ENCODE measurements at regions not wholly inside any gene's neighbourhood (a gene's known extent, or its start where the extent isn't known, plus 50 kb on each side); places are given as distances from the start of the nearest gene placed in this dataset.
"Not testable (repeated sequence)": the region's sequence is repeated elsewhere in the genome, so short reads cannot be mapped to it uniquely, and the experiment has no call there.

GRCh38 chr6:164344801-164345291, 930.3 kb downstream of the QKI start:
- Histone ChIP-seq H3K4me2 (ENCODE audit: unreplicated experiment) (no peak overlapping the region), H2AFZ (no peak overlapping the region), H3F3A (ENCODE audit: insufficient read depth) (no peaks in the 10 kb centered on the region), H4K20me1 (ENCODE audit: insufficient read depth) (no peaks in the 10 kb centered on the region), H3K4me1 (ENCODE audit: insufficient read depth) (no peaks in the 10 kb centered on the region), H3K9ac (no peak overlapping the region), H3K4me3 (no peak overlapping the region), H3K27ac (no peak overlapping the region), H3K27me3 (replicated peaks; ENCODE audit: insufficient read depth) (no peaks in the 10 kb centered on the region), H3K79me2 (ENCODE audit: insufficient read depth) (no peaks in the 10 kb centered on the region), H3K36me3 (ENCODE audit: low read depth) (no peaks in the 10 kb centered on the region), H3K9me2 (ENCODE audit: insufficient read depth) (no peaks in the 10 kb centered on the region), H3K9me3 (ENCODE audit: low read depth) (no peaks in the 10 kb centered on the region)
- TF ChIP-seq EZH2 (IDR thresholded peaks at IDR 0.05; ENCODE audit: insufficient read depth, poor library complexity, severe bottlenecking) (no peak), EZH2phosphoT487 (IDR thresholded peaks at IDR 0.05; ENCODE audit: insufficient read depth, low read depth) (no peak)
- in situ Hi-C loops (cut with MboI): no loop called here
- peak; percentile 3 for DNase-seq
- 18 to 24% methylated on average over 7 of the region's 7 CpGs for WGBS, 2 experiments (ENCODE audit: low coverage in 1 of 2, low lambda C conversion rate in 2 of 2, missing lambda C conversion rate in 2 of 2)

DNA sequence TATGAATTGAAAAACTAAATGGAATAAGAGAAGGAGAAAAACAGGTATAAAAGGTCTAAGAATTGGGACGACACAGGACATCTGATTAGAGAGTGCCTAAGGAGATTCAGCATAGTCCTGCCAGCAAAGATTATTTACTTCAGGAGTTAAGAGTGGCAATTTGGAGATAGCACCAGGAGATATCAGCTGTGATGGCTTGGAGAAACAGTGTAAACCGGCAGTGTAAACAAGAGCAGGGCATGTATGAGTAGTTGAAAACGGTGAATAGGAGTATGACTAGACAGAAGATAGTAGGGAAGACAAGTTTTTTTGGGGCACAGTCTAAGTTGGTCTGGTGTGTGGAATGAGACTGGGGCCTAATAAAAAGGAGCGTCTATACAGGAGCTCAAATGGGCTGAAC, 924.9 kb downstream of the QKI start:
- H3K79me2 ChIP-seq (ENCODE audit: insufficient read depth); H3K27me3 ChIP-seq (replicated peaks; ENCODE audit: insufficient read depth); H3K9ac ChIP-seq; H3F3A ChIP-seq (ENCODE audit: insufficient read depth); H4K20me1 ChIP-seq (ENCODE audit: insufficient read depth); H2AFZ ChIP-seq; H3K4me1 ChIP-seq (ENCODE audit: insufficient read depth); DNase-seq; in situ Hi-C loops (cut with MboI); H3K9me3 ChIP-seq (ENCODE audit: low read depth); H3K36me3 ChIP-seq (ENCODE audit: low read depth); H3K27ac ChIP-seq; H3K4me2 ChIP-seq (ENCODE audit: unreplicated experiment); H3K9me2 ChIP-seq (ENCODE audit: insufficient read depth); H3K4me3 ChIP-seq: not testable (repeated sequence)
- 52 to 55% methylated on average over 4 of the region's 4 CpGs for WGBS, 2 experiments (ENCODE audit: low coverage in 1 of 2, low lambda C conversion rate in 2 of 2, missing lambda C conversion rate in 2 of 2)

DNA sequence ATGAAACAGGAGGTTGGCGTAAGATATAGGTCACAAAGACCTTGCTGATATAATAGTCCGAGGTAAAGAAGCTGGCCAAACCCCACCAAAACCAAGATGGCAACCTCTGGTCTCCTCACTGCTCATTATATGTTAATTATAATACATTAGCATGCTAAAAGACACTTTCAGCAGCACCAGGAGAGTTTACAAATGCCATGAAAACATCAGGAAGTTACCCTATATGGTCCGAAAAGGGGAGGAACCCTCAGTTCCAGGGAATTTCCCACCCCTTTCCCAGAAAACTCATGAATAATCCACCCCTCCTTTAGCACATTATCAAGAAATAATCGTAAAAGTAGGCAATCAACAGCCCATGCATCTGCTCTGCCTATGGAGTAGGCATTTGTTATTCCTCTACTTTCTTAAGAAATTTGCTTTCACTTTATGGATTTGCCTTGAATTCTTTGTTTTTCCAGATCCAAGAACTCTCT, 923.4 kb downstream of the QKI start:
- H3K27me3 ChIP-seq (replicated peaks; ENCODE audit: insufficient read depth): no peaks in the 10 kb centered on the region
- no peaks in the 10 kb centered on the region for H3F3A ChIP-seq (ENCODE audit: insufficient read depth)
- H3K9me3 ChIP-seq (ENCODE audit: low read depth): no peaks in the 10 kb centered on the region
- no peak for DNase-seq
- in situ Hi-C loops (cut with MboI): no loop called here
- H4K20me1 ChIP-seq (ENCODE audit: insufficient read depth): no peaks in the 10 kb centered on the region
- no peaks in the 10 kb centered on the region for H3K9me2 ChIP-seq (ENCODE audit: insufficient read depth)
- no peak overlapping the region for H3K4me2 ChIP-seq (ENCODE audit: unreplicated experiment)
- 41 to 44% methylated on average over 4 of the region's 4 CpGs for WGBS, 2 experiments (ENCODE audit: low coverage in 1 of 2, low lambda C conversion rate in 2 of 2, missing lambda C conversion rate in 2 of 2)
- no peaks in the 10 kb centered on the region for H3K79me2 ChIP-seq (ENCODE audit: insufficient read depth)
- H3K4me1 ChIP-seq (ENCODE audit: insufficient read depth): no peaks in the 10 kb centered on the region
- H2AFZ ChIP-seq: no peak overlapping the region
- H3K4me3 ChIP-seq: no peak overlapping the region
- H3K9ac ChIP-seq: no peak overlapping the region
- TF ChIP-seq EZH2 (IDR thresholded peaks at IDR 0.05; ENCODE audit: insufficient read depth, poor library complexity, severe bottlenecking) (no peak), EZH2phosphoT487 (IDR thresholded peaks at IDR 0.05; ENCODE audit: insufficient read depth, low read depth) (no peak)
- H3K27ac ChIP-seq: no peak overlapping the region
- no peaks in the 10 kb centered on the region for H3K36me3 ChIP-seq (ENCODE audit: low read depth)

DNA sequence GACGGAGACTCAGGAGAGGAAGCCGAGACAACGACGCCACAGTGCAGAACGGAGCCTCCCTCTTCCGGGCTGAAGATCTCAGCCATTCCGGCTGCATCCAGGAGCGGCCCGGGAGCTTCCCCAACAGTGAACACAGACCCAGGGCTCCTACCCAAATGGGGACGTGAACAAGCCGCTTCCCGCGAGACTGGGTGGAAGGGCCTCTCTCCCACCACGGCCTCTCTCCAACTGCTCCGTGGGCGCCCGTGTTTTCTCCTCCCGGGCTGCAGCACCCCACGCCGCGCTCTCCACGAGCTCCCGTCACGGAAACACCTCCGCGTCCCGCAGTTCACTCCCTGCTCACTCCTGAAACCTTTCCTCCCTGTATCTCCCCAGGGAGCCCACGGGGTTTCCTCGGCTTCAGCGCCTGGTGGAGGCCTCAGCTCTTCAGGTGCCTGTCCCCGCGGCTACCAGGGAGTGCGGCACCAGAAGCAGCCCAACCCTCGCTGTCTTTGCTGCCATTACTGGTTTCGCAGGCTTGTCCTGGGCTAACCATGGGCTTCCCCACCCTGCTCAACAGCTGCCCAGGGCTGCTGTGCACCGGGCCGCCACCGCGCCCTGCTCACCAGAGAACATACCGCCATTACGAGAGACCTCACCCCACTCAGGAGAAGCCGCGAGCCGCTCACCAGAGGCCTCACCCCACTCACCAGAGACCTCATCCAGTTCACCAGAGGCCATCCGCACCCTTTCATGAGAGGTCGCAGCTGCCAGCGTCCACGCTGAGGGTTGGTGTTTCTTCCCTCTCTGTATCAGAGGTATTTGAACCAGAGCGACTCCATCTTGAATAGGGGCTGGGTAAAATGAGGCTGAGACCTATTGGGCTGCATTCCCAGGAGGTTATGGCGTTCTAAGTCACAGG, 922.8 kb downstream of the QKI start:
- no peaks in the 10 kb centered on the region for H3K9me3 ChIP-seq (ENCODE audit: low read depth)
- H3K4me2 ChIP-seq (ENCODE audit: unreplicated experiment): no peak overlapping the region
- H3K9me2 ChIP-seq (ENCODE audit: insufficient read depth): no peaks in the 10 kb centered on the region
- DNase-seq: no peak
- no peaks in the 10 kb centered on the region for H4K20me1 ChIP-seq (ENCODE audit: insufficient read depth)
- TF ChIP-seq EZH2 (IDR thresholded peaks at IDR 0.05; ENCODE audit: insufficient read depth, poor library complexity, severe bottlenecking): no peak
- no peaks in the 10 kb centered on the region for H3K36me3 ChIP-seq (ENCODE audit: low read depth)
- H3K4me3 ChIP-seq: no peak overlapping the region
- no peaks in the 10 kb centered on the region for H3K4me1 ChIP-seq (ENCODE audit: insufficient read depth)
- H3K27me3 ChIP-seq (replicated peaks; ENCODE audit: insufficient read depth): no peaks in the 10 kb centered on the region
- in situ Hi-C loops (cut with MboI): no loop called here
- no peaks in the 10 kb centered on the region for H3K79me2 ChIP-seq (ENCODE audit: insufficient read depth)
- no peak overlapping the region for H3K27ac ChIP-seq
- no peaks in the 10 kb centered on the region for H3F3A ChIP-seq (ENCODE audit: insufficient read depth)
- WGBS, 2 experiments (ENCODE audit: low coverage in 1 of 2, low lambda C conversion rate in 2 of 2, missing lambda C conversion rate in 2 of 2): 81 to 82% methylated on average over 48 to 50 of the region's 50 CpGs
- no peak overlapping the region for H2AFZ ChIP-seq
- H3K9ac ChIP-seq: no peak overlapping the region
